Activated CD4-positive, alpha-beta T cell treated with anti-CD3 and anti-CD28 coated beads, Interleukin-2, amount 10 ng/mL, durations not matched to agents 7 days and 5 days (primary cell): ENCODE measurements at regions not wholly inside any gene's neighbourhood (a gene's known extent, or its start where the extent isn't known, plus 50 kb on each side); places are given as distances from the start of the nearest gene placed in this dataset.
A peak's percentile ranks its signal among the peaks of the same experiment; 100 is the strongest.

Experiments used
- CTCF ChIA-PET: fragments of 350-600 bp; sonication (Branson Sonifier 250); formaldehyde crosslinking; loops from one replicate; lab custom pipeline; 2021; ENCODE audit warnings: antibody characterized with exemption; lab: Charles Lee
- POLR2A ChIA-PET: fragments of 350-600 bp; sonication (Branson Sonifier 250); formaldehyde crosslinking; loops from one replicate; lab custom pipeline; 2021; ENCODE audit warnings: antibody characterized with exemption; lab: Charles Lee
- DNase-seq: peaks from one replicate; pipeline ENCODE4 v3.0.0-alpha.2; 2020
- H3K27ac Mint-ChIP-seq: one replicate; pipeline ENCODE4 v1.8.0; 2021; ENCODE audit warnings: mild to moderate bottlenecking, moderate library complexity, mixed read lengths
- H3K27me3 Mint-ChIP-seq: one replicate; pipeline ENCODE4 v1.8.0; 2021; ENCODE audit warnings: mixed read lengths
- H3K36me3 Mint-ChIP-seq: one replicate; pipeline ENCODE4 v1.8.0; 2021; ENCODE audit warnings: low read depth, mixed read lengths
- H3K4me1 Mint-ChIP-seq: one replicate; pipeline ENCODE4 v1.8.0; 2021; ENCODE audit warnings: mixed read lengths
- H3K4me3 Mint-ChIP-seq: one replicate; pipeline ENCODE4 v1.8.0; 2021; ENCODE audit warnings: mild to moderate bottlenecking, moderate library complexity, mixed read lengths
- H3K9me3 Mint-ChIP-seq: one replicate; pipeline ENCODE4 v1.8.0; 2021; ENCODE audit warnings: mixed read lengths

GRCh38 chr22:46066691-46067090, 83.6 kb upstream of the PPARA start:
- ChIA-PET POLR2A (no interaction called here), CTCF (no interaction called here)
- H3K4me1 Mint-ChIP-seq = peaks cover 39% of the 10 kb centered on the region
- no peak for DNase-seq
- H3K27me3 Mint-ChIP-seq = no peaks in the 10 kb centered on the region
- no peak overlapping the region for H3K27ac Mint-ChIP-seq
- H3K9me3 Mint-ChIP-seq = no peaks in the 10 kb centered on the region
- H3K36me3 Mint-ChIP-seq = peaks cover 3% of the 10 kb centered on the region
- no peak overlapping the region for H3K4me3 Mint-ChIP-seq

- ChIA-PET POLR2A (no interaction called here), CTCF (no interaction called here)
- peaks cover 2% of the 10 kb centered on the region for H3K36me3 Mint-ChIP-seq
- no peaks in the 10 kb centered on the region for H3K9me3 Mint-ChIP-seq
- H3K4me3 Mint-ChIP-seq = no peak overlapping the region
- peaks cover 35% of the 10 kb centered on the region for H3K4me1 Mint-ChIP-seq
- DNase-seq = no peak
- no peaks in the 10 kb centered on the region for H3K27me3 Mint-ChIP-seq
- no peak overlapping the region for H3K27ac Mint-ChIP-seq
Observed at GRCh38 chr22:46067159-46068111, 82.9 kb upstream of the PPARA start.

- POLR2A ChIA-PET = no interaction called here
- Mint-ChIP-seq H3K4me1 (peaks cover 38% of the 10 kb centered on the region), H3K4me3 (no peak overlapping the region), H3K9me3 (no peaks in the 10 kb centered on the region), H3K27ac (no peak overlapping the region), H3K36me3 (peaks cover 5% of the 10 kb centered on the region), H3K27me3 (no peaks in the 10 kb centered on the region)
- DNase-seq = no peak
- CTCF ChIA-PET = no interaction called here
Observed at GRCh38 chr22:46068181-46068592, 82.1 kb upstream of the PPARA start.

- H3K9me3 Mint-ChIP-seq = no peaks in the 10 kb centered on the region
- POLR2A ChIA-PET = no interaction called here
- H3K4me3 Mint-ChIP-seq = peak overlapping the region; percentile 83
- no peaks in the 10 kb centered on the region for H3K27me3 Mint-ChIP-seq
- CTCF ChIA-PET = interaction anchor here (1.9 kb wide), 1 partner anchor 14 kb away, joined by 6 read pairs; no protein-coding TSS in a partner anchor
- H3K27ac Mint-ChIP-seq = peak overlapping the region; percentile 93
- peaks cover 42% of the 10 kb centered on the region for H3K4me1 Mint-ChIP-seq
- no peak for DNase-seq
- H3K36me3 Mint-ChIP-seq = peaks cover 10% of the 10 kb centered on the region
Observed at GRCh38 chr22:46068593-46069491, 81.5 kb upstream of the PPARA start.

- peaks cover 50% of the 10 kb centered on the region for H3K4me1 Mint-ChIP-seq
- H3K4me3 Mint-ChIP-seq = peak overlapping the region; percentile 83
- H3K27ac Mint-ChIP-seq = peak overlapping the region; percentile 93
- POLR2A ChIA-PET = no interaction called here
- CTCF ChIA-PET = interaction anchor here (0.8 to 1.9 kb wide), 3 partner anchors 14 to 47 kb away, joined by 4 to 6 read pairs (median 4); no protein-coding TSS in a partner anchor
- H3K27me3 Mint-ChIP-seq = no peaks in the 10 kb centered on the region
- peak; percentile 45 for DNase-seq
- H3K9me3 Mint-ChIP-seq = no peaks in the 10 kb centered on the region
- peaks cover 11% of the 10 kb centered on the region for H3K36me3 Mint-ChIP-seq
Observed at GRCh38 chr22:46069521-46070214, 80.7 kb upstream of the PPARA start.

- Mint-ChIP-seq H3K27ac (peak overlapping the region; percentile 93), H3K9me3 (no peaks in the 10 kb centered on the region), H3K4me1 (peaks cover 53% of the 10 kb centered on the region), H3K4me3 (peak overlapping the region; percentile 83), H3K36me3 (peaks cover 14% of the 10 kb centered on the region), H3K27me3 (no peaks in the 10 kb centered on the region)
- peak; percentile 26 for DNase-seq
- CTCF ChIA-PET = interaction anchor here (0.6 to 1.9 kb wide), 4 partner anchors 15 to 76 kb away, joined by 3 to 6 read pairs (median 4); no protein-coding TSS in a partner anchor
- POLR2A ChIA-PET = no interaction called here
Observed at GRCh38 chr22:46070215-46070802, 80.0 kb upstream of the PPARA start.

- DNase-seq = peak; percentile 53
- no peak overlapping the region for H3K27ac Mint-ChIP-seq
- H3K36me3 Mint-ChIP-seq = peaks cover 17% of the 10 kb centered on the region
- H3K4me1 Mint-ChIP-seq = peaks cover 57% of the 10 kb centered on the region
- H3K27me3 Mint-ChIP-seq = no peaks in the 10 kb centered on the region
- ChIA-PET CTCF (interaction anchor here (0.6 to 1.9 kb wide), 3 partner anchors 16 to 76 kb away, joined by 3 to 6 read pairs (median 4); no protein-coding TSS in a partner anchor), POLR2A (no interaction called here)
- H3K9me3 Mint-ChIP-seq = no peaks in the 10 kb centered on the region
- H3K4me3 Mint-ChIP-seq = peak overlapping the region; percentile 83
Observed at GRCh38 chr22:46070803-46071450, 79.4 kb upstream of the PPARA start.

GRCh38 chr22:46071451-46072109, 78.7 kb upstream of the PPARA start:
- Mint-ChIP-seq H3K9me3 (no peaks in the 10 kb centered on the region), H3K4me3 (peak overlapping the region; percentile 82), H3K27ac (peak overlapping the region; percentile 88), H3K36me3 (peaks cover 20% of the 10 kb centered on the region), H3K27me3 (no peaks in the 10 kb centered on the region), H3K4me1 (peaks cover 60% of the 10 kb centered on the region)
- ChIA-PET POLR2A (no interaction called here), CTCF (interaction anchor here (1.2 to 1.3 kb wide), 2 partner anchors 14 to 65 kb away, joined by 3 to 5 read pairs; no protein-coding TSS in a partner anchor)
- peak; percentile 59 for DNase-seq

GRCh38 chr22:46072110-46072881, 78.0 kb upstream of the PPARA start:
- H3K27ac Mint-ChIP-seq = peak overlapping the region; percentile 83
- peak overlapping the region; percentile 78 for H3K4me3 Mint-ChIP-seq
- peaks cover 20% of the 10 kb centered on the region for H3K36me3 Mint-ChIP-seq
- ChIA-PET CTCF (interaction anchor here (0.7 to 1.5 kb wide), 4 partner anchors 9 to 75 kb away, joined by 3 to 5 read pairs (median 3); no protein-coding TSS in a partner anchor), POLR2A (no interaction called here)
- H3K9me3 Mint-ChIP-seq = no peaks in the 10 kb centered on the region
- H3K4me1 Mint-ChIP-seq = peaks cover 58% of the 10 kb centered on the region
- H3K27me3 Mint-ChIP-seq = no peaks in the 10 kb centered on the region
- peak; percentile 53 for DNase-seq

- Mint-ChIP-seq H3K27ac (peak overlapping the region; percentile 3), H3K4me1 (peaks cover 56% of the 10 kb centered on the region), H3K4me3 (peak overlapping the region; percentile 78), H3K9me3 (no peaks in the 10 kb centered on the region), H3K27me3 (no peaks in the 10 kb centered on the region), H3K36me3 (peaks cover 20% of the 10 kb centered on the region)
- DNase-seq = no peak
- POLR2A ChIA-PET = interaction anchor here (0.6 kb wide), 1 partner anchor 267 kb away, joined by 3 read pairs; no protein-coding TSS in a partner anchor
- CTCF ChIA-PET = interaction anchor here (0.7 to 1.5 kb wide), 5 partner anchors 10 to 74 kb away, joined by 3 to 5 read pairs (median 3); no protein-coding TSS in a partner anchor
Observed at GRCh38 chr22:46072981-46073682, 77.2 kb upstream of the PPARA start.
